Stimulated activated CD4-positive, alpha-beta T cell treated with anti-CD3 and anti-CD28 coated beads, Interleukin-1b, Interleukin-23, amount 100 ng/mL, for 1 hour (primary cell): ENCODE measurements at regions not wholly inside any gene's neighbourhood (a gene's known extent, or its start where the extent isn't known, plus 50 kb on each side); places are given as distances from the start of the nearest gene placed in this dataset.
"Not testable (repeated sequence)": the region's sequence is repeated elsewhere in the genome, so short reads cannot be mapped to it uniquely, and the experiment has no call there.

Experiments used
- DNase-seq, 2 donors: peaks; one replicate each; pipeline ENCODE4 v3.0.0-alpha.2; 2020; ENCODE audit warnings: low read depth in 2 of 2

GRCh38 chr11:19433367-19433766 is 192.6 kb upstream of the E2F8 start:
- no peak for DNase-seq

- DNase-seq, result no peak
Measured at GRCh38 chr11:19432370-19433061, 191.8 kb upstream of the E2F8 start.

GRCh38 chr11:19430754-19431398 is 190.1 kb upstream of the E2F8 start:
- no peak for DNase-seq

- no peak for DNase-seq
Measured at GRCh38 chr11:19430346-19430745, 189.6 kb upstream of the E2F8 start.

GRCh38 chr11:19429108-19429760 is 188.5 kb upstream of the E2F8 start:
- DNase-seq, result no peak

- no peak for DNase-seq
Measured at GRCh38 chr11:19428206-19429002, 187.7 kb upstream of the E2F8 start.

GRCh38 chr11:19426756-19427403 is 186.1 kb upstream of the E2F8 start:
- DNase-seq, result no peak

GRCh38 chr11:19426011-19426755 is 185.4 kb upstream of the E2F8 start:
- DNase-seq, result no peak

GRCh38 chr11:19422276-19422675 is 181.5 kb upstream of the E2F8 start:
- DNase-seq, result no peak

GRCh38 chr11:19420868-19421533 is 180.3 kb upstream of the E2F8 start:
- no peak for DNase-seq

GRCh38 chr11:19419808-19420207 is 179.1 kb upstream of the E2F8 start:
- DNase-seq, result no peak

GRCh38 chr11:19419021-19419750 is 178.4 kb upstream of the E2F8 start:
- DNase-seq, result no peak

- DNase-seq, result no peak
Measured at GRCh38 chr11:19418221-19418620, 177.5 kb upstream of the E2F8 start.

GRCh38 chr11:19412070-19412469 is 171.3 kb upstream of the E2F8 start:
- not testable (repeated sequence) for DNase-seq

- no peak for DNase-seq
Measured at GRCh38 chr11:19410032-19410431, 169.3 kb upstream of the E2F8 start.

- DNase-seq, result no peak
Measured at GRCh38 chr11:19409307-19409706, 168.6 kb upstream of the E2F8 start.

GRCh38 chr11:19407677-19408270 is 167.0 kb upstream of the E2F8 start:
- no peak for DNase-seq

- no peak for DNase-seq
Measured at GRCh38 chr11:19405966-19406365, 165.2 kb upstream of the E2F8 start.

- no peak for DNase-seq
Measured at GRCh38 chr11:19404787-19405186, 164.0 kb upstream of the E2F8 start.
